Astrocyte (in vitro differentiated cells and primary cell): ENCODE measurements at regions not wholly inside any gene's neighbourhood (a gene's known extent, or its start where the extent isn't known, plus 50 kb on each side); places are given as distances from the start of the nearest gene placed in this dataset.

Experiments used
- DNase-seq: peaks from one replicate; pipeline ENCODE4 v3.0.0-alpha.2; 2010; ENCODE audit warnings: low read depth
- FAIRE-seq: peaks from 2 replicates; lab custom pipeline; 2011; peaks lifted over from hg19 to GRCh38; lab: Jason Lieb, UNC
- H2AFZ ChIP-seq: 2 replicates; pipeline ENCODE4 v1.6.0; 2012; ENCODE audit warnings: low read depth, low read length, inconsistent platforms
- H3K27ac ChIP-seq: 2 replicates; pipeline ENCODE4 v1.5.1; 2011; ENCODE audit warnings: low read depth, low read length, inconsistent platforms
- H3K27me3 ChIP-seq: 2 replicates; pipeline ENCODE4 v1.6.0; 2011; ENCODE audit warnings: low read length, inconsistent platforms; ENCODE audit not compliant: insufficient read depth
- H3K36me3 ChIP-seq: 2 replicates; pipeline ENCODE4 v1.5.1; 2011; ENCODE audit warnings: low read length, inconsistent platforms; ENCODE audit not compliant: insufficient read depth
- H3K4me1 ChIP-seq: 2 replicates; pipeline ENCODE4 v1.5.1; 2011; ENCODE audit warnings: low read length, inconsistent platforms; ENCODE audit not compliant: insufficient read depth
- H3K4me2 ChIP-seq: 2 replicates; pipeline ENCODE4 v1.6.0; 2012; ENCODE audit warnings: low read length, inconsistent platforms
- H3K4me3 ChIP-seq: 2 replicates; pipeline ENCODE4 v1.5.1; 2011; ENCODE audit warnings: low read depth, mild to moderate bottlenecking, low read length, inconsistent platforms; ENCODE audit not compliant: insufficient read depth
- H3K79me2 ChIP-seq: 2 replicates; pipeline ENCODE4 v1.6.0; 2012; ENCODE audit warnings: mild to moderate bottlenecking, low read length, inconsistent platforms; ENCODE audit not compliant: insufficient read depth
- H3K9ac ChIP-seq: 2 replicates; pipeline ENCODE4 v1.6.0; 2012; ENCODE audit warnings: mild to moderate bottlenecking, low read length, inconsistent platforms
- H3K9me3 ChIP-seq: 2 replicates; pipeline ENCODE4 v1.5.1; 2012; ENCODE audit warnings: low read depth, mild to moderate bottlenecking, low read length, inconsistent platforms; ENCODE audit not compliant: insufficient read depth
- H4K20me1 ChIP-seq: 2 replicates; pipeline ENCODE4 v1.6.0; 2012; ENCODE audit warnings: low read length, inconsistent platforms; ENCODE audit not compliant: insufficient read depth
- H3K27ac Mint-ChIP-seq: one replicate; pipeline ENCODE4 v1.8.0; 2021; ENCODE audit warnings: mild to moderate bottlenecking, mixed read lengths; ENCODE audit not compliant: unreplicated experiment
- H3K27me3 Mint-ChIP-seq: one replicate; pipeline ENCODE4 v1.8.0; 2021; ENCODE audit warnings: low read depth, mixed read lengths; ENCODE audit not compliant: unreplicated experiment
- H3K36me3 Mint-ChIP-seq: one replicate; pipeline ENCODE4 v1.8.0; 2021; ENCODE audit warnings: low read depth, mixed read lengths; ENCODE audit not compliant: unreplicated experiment
- H3K4me1 Mint-ChIP-seq: one replicate; pipeline ENCODE4 v1.8.0; 2021; ENCODE audit warnings: low read depth, mixed read lengths; ENCODE audit not compliant: unreplicated experiment
- H3K4me3 Mint-ChIP-seq: one replicate; pipeline ENCODE4 v1.8.0; 2021; ENCODE audit warnings: mild to moderate bottlenecking, moderate library complexity, mixed read lengths; ENCODE audit not compliant: unreplicated experiment
- H3K9me3 Mint-ChIP-seq: one replicate; pipeline ENCODE4 v1.8.0; 2021; ENCODE audit warnings: mild to moderate bottlenecking, mixed read lengths; ENCODE audit not compliant: unreplicated experiment
- CTCF ChIP-seq: IDR thresholded peaks from 2 replicates; pipeline ENCODE4 v1.5.1; 2011; ENCODE audit warnings: low read depth, mild to moderate bottlenecking, inconsistent platforms, low read length, moderate library complexity; ENCODE audit not compliant: insufficient read depth
- EZH2 ChIP-seq: IDR thresholded peaks from 2 replicates; pipeline ENCODE4 v1.6.1; 2012; ENCODE audit warnings: mild to moderate bottlenecking, low read length, inconsistent platforms; ENCODE audit not compliant: insufficient read depth

- H3K4me1 ChIP-seq = no peaks in the 10 kb centered on the region
- H3K4me1 Mint-ChIP-seq = no peaks in the 10 kb centered on the region
- H3K4me2 ChIP-seq = no peak overlapping the region
- H3K9me3 Mint-ChIP-seq = no peaks in the 10 kb centered on the region
- no peaks in the 10 kb centered on the region for H4K20me1 ChIP-seq
- no peak for FAIRE-seq
- no peak for DNase-seq
- no peaks in the 10 kb centered on the region for H3K9me3 ChIP-seq
- H3K4me3 Mint-ChIP-seq = no peak overlapping the region
- H3K27me3 ChIP-seq = peaks cover 2% of the 10 kb centered on the region
- H3K27ac ChIP-seq = no peak overlapping the region
- H3K36me3 Mint-ChIP-seq = no peaks in the 10 kb centered on the region
- H2AFZ ChIP-seq = no peak overlapping the region
- H3K4me3 ChIP-seq = no peak overlapping the region
- no peak overlapping the region for H3K9ac ChIP-seq
- no peaks in the 10 kb centered on the region for H3K36me3 ChIP-seq
- TF ChIP-seq EZH2 (no peak), CTCF (no peak)
- H3K79me2 ChIP-seq = no peaks in the 10 kb centered on the region
- H3K27ac Mint-ChIP-seq = no peak overlapping the region
- H3K27me3 Mint-ChIP-seq = no peaks in the 10 kb centered on the region
These were observed 224.6 kb upstream of the PPARGC1A start for GRCh38 chr4:24114444-24114843.

GRCh38 chr4:24112466-24112865 lies 222.6 kb upstream of the PPARGC1A start:
- TF ChIP-seq CTCF (no peak), EZH2 (no peak)
- no peak overlapping the region for H3K27ac Mint-ChIP-seq
- Histone ChIP-seq H3K79me2 (no peaks in the 10 kb centered on the region), H4K20me1 (no peaks in the 10 kb centered on the region), H2AFZ (no peak overlapping the region), H3K27ac (no peak overlapping the region), H3K9me3 (no peaks in the 10 kb centered on the region), H3K9ac (no peak overlapping the region), H3K27me3 (no peaks in the 10 kb centered on the region), H3K36me3 (no peaks in the 10 kb centered on the region), H3K4me3 (no peak overlapping the region), H3K4me1 (no peaks in the 10 kb centered on the region), H3K4me2 (no peak overlapping the region)
- H3K9me3 Mint-ChIP-seq = no peaks in the 10 kb centered on the region
- no peaks in the 10 kb centered on the region for H3K36me3 Mint-ChIP-seq
- H3K4me1 Mint-ChIP-seq = no peaks in the 10 kb centered on the region
- DNase-seq (peak; percentile 50), FAIRE-seq (no peak)
- no peak overlapping the region for H3K4me3 Mint-ChIP-seq
- H3K27me3 Mint-ChIP-seq = no peaks in the 10 kb centered on the region

- no peak overlapping the region for H3K27ac Mint-ChIP-seq
- no peak overlapping the region for H3K4me3 Mint-ChIP-seq
- no peak overlapping the region for H2AFZ ChIP-seq
- no peak overlapping the region for H3K4me2 ChIP-seq
- no peaks in the 10 kb centered on the region for H3K27me3 ChIP-seq
- H3K36me3 ChIP-seq = no peaks in the 10 kb centered on the region
- H3K9me3 ChIP-seq = no peaks in the 10 kb centered on the region
- DNase-seq (no peak), FAIRE-seq (no peak)
- peaks cover 26% of the 10 kb centered on the region for H3K4me1 ChIP-seq
- H3K27me3 Mint-ChIP-seq = no peaks in the 10 kb centered on the region
- TF ChIP-seq CTCF (no peak), EZH2 (no peak)
- no peaks in the 10 kb centered on the region for H4K20me1 ChIP-seq
- no peak overlapping the region for H3K4me3 ChIP-seq
- no peaks in the 10 kb centered on the region for H3K9me3 Mint-ChIP-seq
- peaks cover 22% of the 10 kb centered on the region for H3K4me1 Mint-ChIP-seq
- no peaks in the 10 kb centered on the region for H3K79me2 ChIP-seq
- no peak overlapping the region for H3K9ac ChIP-seq
- no peak overlapping the region for H3K27ac ChIP-seq
- H3K36me3 Mint-ChIP-seq = no peaks in the 10 kb centered on the region
These were observed 218.7 kb upstream of the PPARGC1A start for GRCh38 chr4:24108567-24108966.
